ENCODE measurements at regions not wholly inside any gene's neighbourhood (a gene's known extent, or its start where the extent isn't known, plus 50 kb on each side); places are given as distances from the start of the nearest gene placed in this dataset.

- no peaks in the 10 kb centered on the region for H3K9me3 ChIP-seq (ENCODE audit: control insufficient read depth, insufficient read depth, low read length)
- intact Hi-C loops (cut with micrococcal nuclease) (no loop called here), in situ Hi-C loops (cut with MboI; ENCODE audit: low sequenced_read_pairs) (no loop called here), dilution Hi-C loops (cut with HindIII; ENCODE audit: low sequenced_read_pairs, unreplicated experiment) (no loop called here)
- CTCF ChIA-PET: no interaction called here
- no peak overlapping the region for H3K56ac ChIP-seq (ENCODE audit: extremely low read depth, insufficient read depth, low read length)
- H2BK20ac ChIP-seq (ENCODE audit: low read depth, low read length): no peak overlapping the region
- H3K4me1 ChIP-seq (ENCODE audit: control insufficient read depth, insufficient read depth, low read length): no peaks in the 10 kb centered on the region
- no CpG with 5 or more reads among the region's 2 CpGs for WGBS, 2 experiments (ENCODE audit: extremely low coverage in 2 of 2, insufficient read length in 1 of 2)
- no peaks in the 10 kb centered on the region for H3K36me3 ChIP-seq (ENCODE audit: control insufficient read depth, insufficient read depth, low read length)
- H4K20me1 ChIP-seq (ENCODE audit: insufficient read depth, low read length): no peaks in the 10 kb centered on the region
- no peak overlapping the region for H4K8ac ChIP-seq (ENCODE audit: low read depth in 2 of 2, low read length in 2 of 2)
- H2AK9ac ChIP-seq (replicated peaks; ENCODE audit: low read depth, low read length, poor library complexity): no peak overlapping the region
- no peaks in the 10 kb centered on the region for H3K79me1 ChIP-seq (ENCODE audit: low read depth in 1 of 2, low read length in 2 of 2)
- no peak overlapping the region for H3K4me3 ChIP-seq (ENCODE audit: insufficient read depth, low read depth, low read length)
- no peak overlapping the region for H2BK120ac ChIP-seq (ENCODE audit: low read depth, low read length)
- no peak overlapping the region for H2AFZ ChIP-seq (replicated peaks; ENCODE audit: low read length, poor library complexity)
- no peak overlapping the region for H2BK5ac ChIP-seq (ENCODE audit: low read depth, low read length, poor library complexity, severe bottlenecking)
- DNase-seq: no peak
- ATAC-seq (ENCODE audit: low read depth): no peak
- no peak overlapping the region for H3K4me2 ChIP-seq (ENCODE audit: low read depth, low read length)
- H3K23ac ChIP-seq (ENCODE audit: low read depth, low read length): no peak overlapping the region
- H2BK15ac ChIP-seq (ENCODE audit: low read depth, low read length): no peak overlapping the region
- H3K9ac ChIP-seq (ENCODE audit: low read depth, low read length): no peak overlapping the region
- no peak overlapping the region for H4K5ac ChIP-seq (ENCODE audit: low read depth, low read length)
- H3K27ac ChIP-seq (ENCODE audit: insufficient read depth, low read length): no peak overlapping the region
- no peak overlapping the region for H3K18ac ChIP-seq (ENCODE audit: low read depth, low read length)
- no peak overlapping the region for H3K4ac ChIP-seq (ENCODE audit: low read depth, low read length)
- no peak overlapping the region for H2AK5ac ChIP-seq (ENCODE audit: low read depth, low read length)
- no peak overlapping the region for H4K91ac ChIP-seq (ENCODE audit: insufficient read depth, low read depth, low read length)
- H3K14ac ChIP-seq (replicated peaks; ENCODE audit: low read depth, low read length): no peak overlapping the region
- TF ChIP-seq POLR2A (IDR thresholded peaks at IDR 0.05; ENCODE audit: low read depth, low read length): no peak
- TF ChIP-seq, protein P1, sequence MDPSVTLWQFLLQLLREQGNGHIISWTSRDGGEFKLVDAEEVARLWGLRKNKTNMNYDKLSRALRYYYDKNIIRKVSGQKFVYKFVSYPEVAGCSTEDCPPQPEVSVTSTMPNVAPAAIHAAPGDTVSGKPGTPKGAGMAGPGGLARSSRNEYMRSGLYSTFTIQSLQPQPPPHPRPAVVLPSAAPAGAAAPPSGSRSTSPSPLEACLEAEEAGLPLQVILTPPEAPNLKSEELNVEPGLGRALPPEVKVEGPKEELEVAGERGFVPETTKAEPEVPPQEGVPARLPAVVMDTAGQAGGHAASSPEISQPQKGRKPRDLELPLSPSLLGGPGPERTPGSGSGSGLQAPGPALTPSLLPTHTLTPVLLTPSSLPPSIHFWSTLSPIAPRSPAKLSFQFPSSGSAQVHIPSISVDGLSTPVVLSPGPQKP (IDR thresholded peaks at IDR 0.05; ENCODE audit: borderline replicate concordance, low read depth, low read length): no peak
- no peak for TF ChIP-seq CHD1 (IDR thresholded peaks at IDR 0.05; ENCODE audit: low read depth, low read length)
- no peak for TF ChIP-seq MXI1 (IDR thresholded peaks at IDR 0.05; ENCODE audit: borderline replicate concordance, low read depth, low read length)
- TF ChIP-seq CEBPB (IDR thresholded peaks at IDR 0.05; ENCODE audit: low read depth, low read length): no peak
- TF ChIP-seq SMC3 (IDR thresholded peaks at IDR 0.05; ENCODE audit: low read depth, low read length): no peak
- TF ChIP-seq FOS (IDR thresholded peaks at IDR 0.05; ENCODE audit: low read depth, low read length): no peak
- TF ChIP-seq RCOR1 (IDR thresholded peaks at IDR 0.05; ENCODE audit: insufficient replicate concordance, low read length): no peak
- no peak for TF ChIP-seq NFE2L2 (IDR thresholded peaks at IDR 0.05; ENCODE audit: low read depth, low read length)
- TF ChIP-seq RAD21 (IDR thresholded peaks at IDR 0.05; ENCODE audit: low read length): no peak
- TF ChIP-seq, protein P2, sequence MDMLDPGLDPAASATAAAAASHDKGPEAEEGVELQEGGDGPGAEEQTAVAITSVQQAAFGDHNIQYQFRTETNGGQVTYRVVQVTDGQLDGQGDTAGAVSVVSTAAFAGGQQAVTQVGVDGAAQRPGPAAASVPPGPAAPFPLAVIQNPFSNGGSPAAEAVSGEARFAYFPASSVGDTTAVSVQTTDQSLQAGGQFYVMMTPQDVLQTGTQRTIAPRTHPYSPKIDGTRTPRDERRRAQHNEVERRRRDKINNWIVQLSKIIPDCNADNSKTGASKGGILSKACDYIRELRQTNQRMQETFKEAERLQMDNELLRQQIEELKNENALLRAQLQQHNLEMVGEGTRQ (IDR thresholded peaks at IDR 0.05; ENCODE audit: low read depth, low read length): no peak
- no peak for TF ChIP-seq BHLHE40 (IDR thresholded peaks at IDR 0.05; ENCODE audit: low read depth, low read length)
- no peak for TF ChIP-seq RFX5 (IDR thresholded peaks at IDR 0.05; ENCODE audit: low read depth, low read length)
- TF ChIP-seq, protein P3, sequence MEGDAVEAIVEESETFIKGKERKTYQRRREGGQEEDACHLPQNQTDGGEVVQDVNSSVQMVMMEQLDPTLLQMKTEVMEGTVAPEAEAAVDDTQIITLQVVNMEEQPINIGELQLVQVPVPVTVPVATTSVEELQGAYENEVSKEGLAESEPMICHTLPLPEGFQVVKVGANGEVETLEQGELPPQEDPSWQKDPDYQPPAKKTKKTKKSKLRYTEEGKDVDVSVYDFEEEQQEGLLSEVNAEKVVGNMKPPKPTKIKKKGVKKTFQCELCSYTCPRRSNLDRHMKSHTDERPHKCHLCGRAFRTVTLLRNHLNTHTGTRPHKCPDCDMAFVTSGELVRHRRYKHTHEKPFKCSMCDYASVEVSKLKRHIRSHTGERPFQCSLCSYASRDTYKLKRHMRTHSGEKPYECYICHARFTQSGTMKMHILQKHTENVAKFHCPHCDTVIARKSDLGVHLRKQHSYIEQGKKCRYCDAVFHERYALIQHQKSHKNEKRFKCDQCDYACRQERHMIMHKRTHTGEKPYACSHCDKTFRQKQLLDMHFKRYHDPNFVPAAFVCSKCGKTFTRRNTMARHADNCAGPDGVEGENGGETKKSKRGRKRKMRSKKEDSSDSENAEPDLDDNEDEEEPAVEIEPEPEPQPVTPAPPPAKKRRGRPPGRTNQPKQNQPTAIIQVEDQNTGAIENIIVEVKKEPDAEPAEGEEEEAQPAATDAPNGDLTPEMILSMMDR (conservative IDR thresholded peaks at IDR 0.05; ENCODE audit: low read depth, low read length): no peak
- TF ChIP-seq MAFK (IDR thresholded peaks at IDR 0.05; ENCODE audit: low read depth, low read length): no peak
- no peak for TF ChIP-seq MAZ (IDR thresholded peaks at IDR 0.05; ENCODE audit: borderline replicate concordance, low read depth, low read length)
- H3K9me1 ChIP-seq (ENCODE audit: insufficient read depth, low read length): no peaks in the 10 kb centered on the region
- POLR2A ChIA-PET (ENCODE audit: unreplicated experiment): no interaction called here
- BruUV-seq (replicated peaks): no TSS peak
- H3K27me3 ChIP-seq (ENCODE audit: control insufficient read depth, insufficient read depth, low read length): no peaks in the 10 kb centered on the region
Observed at GRCh38 chr4:62618042-62618441, 1417.9 kb downstream of the ADGRL3 start.

All from IMR-90 (cell line).